Gastrocnemius medialis (tissue), 4 donors: ENCODE measurements at regions not wholly inside any gene's neighbourhood (a gene's known extent, or its start where the extent isn't known, plus 50 kb on each side); places are given as distances from the start of the nearest gene placed in this dataset.

Source experiments
- ATAC-seq, 2 donors: fragments of 150-250 bp; one replicate each; pipeline ENCODE4 v1.9.1; 2016
- DNase-seq, 2 donors: peaks; one replicate each; pipeline ENCODE4 v3.0.0-alpha.2; 2019
- H3K27ac ChIP-seq, 4 donors: fragments of 200-600 bp; sonication (generic); 1 replicate in 1 of 4; 2 replicates in 3 of 4; pipeline ENCODE4 v1.5.1; 2016 to 2018; ENCODE audit warnings: mild to moderate bottlenecking in 2 of 4, moderate library complexity in 1 of 4
- H3K27me3 ChIP-seq, 3 donors: fragments of 200-600 bp; sonication (generic) in 2 of 3; 1 replicate in 1 of 3; 2 replicates in 2 of 3; pipeline versions ENCODE4 v1.5.1 to v1.6.0; 2016 to 2019; ENCODE audit warnings: mild to moderate bottlenecking in 1 of 3, moderate library complexity in 1 of 3
- H3K36me3 ChIP-seq, 2 donors: fragments of 200-600 bp; sonication (generic) in 1 of 2; one replicate each; pipeline ENCODE4 v1.5.1; 2017 to 2018
- H3K4me1 ChIP-seq, 2 donors: fragments of 200-600 bp; sonication (generic) in 1 of 2; one replicate each; pipeline ENCODE4 v1.5.1; 2016 to 2017; ENCODE audit warnings: mild to moderate bottlenecking in 2 of 2
- H3K4me3 ChIP-seq, 4 donors: fragments of 200-600 bp; sonication (generic) in 3 of 4; 1 replicate in 1 of 4; 2 replicates in 3 of 4; pipeline ENCODE4 v1.5.1; 2016 to 2019; ENCODE audit warnings: mild to moderate bottlenecking in 2 of 4
- H3K9me3 ChIP-seq, 3 donors: fragments of 200-600 bp; sonication (generic) in 2 of 3; 1 replicate in 1 of 3; 2 replicates in 2 of 3; pipeline ENCODE4 v1.5.1; 2016 to 2019
- CTCF ChIP-seq, 5 experiments: fragments of 450-650 bp in 3 of 5; fragments of 200-600 bp in 2 of 5; sonication (generic) in 2 of 5; IDR thresholded peaks in 4 of 5; conservative IDR thresholded peaks in 1 of 5; 1 replicate in 4 of 5; 2 replicates in 1 of 5; pipeline ENCODE4 v1.5.1; 2016 to 2019; ENCODE audit warnings: antibody characterized with exemption in 5 of 5, mild to moderate bottlenecking in 3 of 5, moderate library complexity in 3 of 5
- POLR2A ChIP-seq, 2 donors: fragments of 450-650 bp; IDR thresholded peaks; one replicate each; pipeline ENCODE4 v1.6.1; 2017; ENCODE audit warnings: antibody characterized with exemption in 2 of 2, mild to moderate bottlenecking in 2 of 2, moderate library complexity in 2 of 2
- in situ Hi-C, 4 donors: fragments of 200-750 bp; cut with MboI; loops; one replicate each; pipeline versions ENCODE4 v1.15.0 to v1.8.0; 2017; ENCODE audit warnings: low sequenced_read_pairs in 4 of 4
- intact Hi-C: fragments of 100-400 bp; cut with DNase I; formaldehyde crosslinking; loops from one replicate; pipeline ENCODE4 v1.15.1; 2023; ENCODE audit warnings: low total_unique reads

GRCh38 chr13:57030671-57031070 is 110.0 kb upstream of the PRR20A start:
- H3K9me3 ChIP-seq: no peaks in the 10 kb centered on the region
- H3K27me3 ChIP-seq: no peaks in the 10 kb centered on the region
- no peak for DNase-seq
- no peak overlapping the region for H3K4me3 ChIP-seq
- no peak for TF ChIP-seq POLR2A (IDR thresholded peaks at IDR 0.05)
- TF ChIP-seq CTCF (IDR thresholded peaks at IDR 0.05 in 4 of 5, conservative IDR thresholded peaks at IDR 0.05 in 1 of 5): no peak
- H3K4me1 ChIP-seq: no peaks in the 10 kb centered on the region
- no peaks in the 10 kb centered on the region for H3K36me3 ChIP-seq
- in situ Hi-C loops: no loop called here
- H3K27ac ChIP-seq: no peak overlapping the region
- intact Hi-C loops: no loop called here
- no peak for ATAC-seq

GRCh38 chr13:57036290-57036689 is 104.4 kb upstream of the PRR20A start:
- in situ Hi-C loops: no loop called here
- TF ChIP-seq CTCF (IDR thresholded peaks at IDR 0.05 in 4 of 5, conservative IDR thresholded peaks at IDR 0.05 in 1 of 5): no peak
- no peak for TF ChIP-seq POLR2A (IDR thresholded peaks at IDR 0.05)
- no peak for ATAC-seq

GRCh38 chr13:57044910-57045309 is 95.8 kb upstream of the PRR20A start:
- Histone ChIP-seq H3K36me3 (no peaks in the 10 kb centered on the region), H3K27me3 (no peaks in the 10 kb centered on the region), H3K4me3 (no peak overlapping the region), H3K4me1 (no peaks in the 10 kb centered on the region), H3K27ac (no peak overlapping the region), H3K9me3 (no peaks in the 10 kb centered on the region)
- ATAC-seq (no peak), DNase-seq (no peak)
- intact Hi-C loops (no loop called here), in situ Hi-C loops (no loop called here)
- no peak for TF ChIP-seq CTCF (IDR thresholded peaks at IDR 0.05 in 4 of 5, conservative IDR thresholded peaks at IDR 0.05 in 1 of 5)
- no peak for TF ChIP-seq POLR2A (IDR thresholded peaks at IDR 0.05)

More at GRCh38 chr13:57036290-57036689, 104.4 kb upstream of the PRR20A start:
- H3K27me3 ChIP-seq: no peaks in the 10 kb centered on the region
- no peak for DNase-seq
- no peak overlapping the region for H3K4me3 ChIP-seq
- no peaks in the 10 kb centered on the region for H3K4me1 ChIP-seq
- intact Hi-C loops: no loop called here
- no peaks in the 10 kb centered on the region for H3K9me3 ChIP-seq
- no peak overlapping the region for H3K27ac ChIP-seq
- H3K36me3 ChIP-seq: no peaks in the 10 kb centered on the region

GRCh38 chr13:57045826-57046546 is 94.7 kb upstream of the PRR20A start:
- in situ Hi-C loops (no loop called here), intact Hi-C loops (no loop called here)
- Histone ChIP-seq H3K4me1 (no peaks in the 10 kb centered on the region), H3K9me3 (no peaks in the 10 kb centered on the region), H3K36me3 (no peaks in the 10 kb centered on the region), H3K27me3 (no peaks in the 10 kb centered on the region), H3K27ac (no peak overlapping the region), H3K4me3 (no peak overlapping the region)
- ATAC-seq (no peak), DNase-seq (no peak)
- TF ChIP-seq POLR2A (IDR thresholded peaks at IDR 0.05) (no peak), CTCF (IDR thresholded peaks at IDR 0.05 in 4 of 5, conservative IDR thresholded peaks at IDR 0.05 in 1 of 5) (no peak)
